Right renal cortex interstitium (tissue), 3 donors: ENCODE measurements at regions not wholly inside any gene's neighbourhood (a gene's known extent, or its start where the extent isn't known, plus 50 kb on each side); places are given as distances from the start of the nearest gene placed in this dataset.
"Not testable (repeated sequence)": the region's sequence is repeated elsewhere in the genome, so short reads cannot be mapped to it uniquely, and the experiment has no call there.

Source experiments
- DNase-seq, 3 donors: peaks; one replicate each; pipeline ENCODE4 v3.0.0-alpha.2; 2013; ENCODE audit warnings: low read depth in 3 of 3, low spot score in 2 of 3

DNA sequence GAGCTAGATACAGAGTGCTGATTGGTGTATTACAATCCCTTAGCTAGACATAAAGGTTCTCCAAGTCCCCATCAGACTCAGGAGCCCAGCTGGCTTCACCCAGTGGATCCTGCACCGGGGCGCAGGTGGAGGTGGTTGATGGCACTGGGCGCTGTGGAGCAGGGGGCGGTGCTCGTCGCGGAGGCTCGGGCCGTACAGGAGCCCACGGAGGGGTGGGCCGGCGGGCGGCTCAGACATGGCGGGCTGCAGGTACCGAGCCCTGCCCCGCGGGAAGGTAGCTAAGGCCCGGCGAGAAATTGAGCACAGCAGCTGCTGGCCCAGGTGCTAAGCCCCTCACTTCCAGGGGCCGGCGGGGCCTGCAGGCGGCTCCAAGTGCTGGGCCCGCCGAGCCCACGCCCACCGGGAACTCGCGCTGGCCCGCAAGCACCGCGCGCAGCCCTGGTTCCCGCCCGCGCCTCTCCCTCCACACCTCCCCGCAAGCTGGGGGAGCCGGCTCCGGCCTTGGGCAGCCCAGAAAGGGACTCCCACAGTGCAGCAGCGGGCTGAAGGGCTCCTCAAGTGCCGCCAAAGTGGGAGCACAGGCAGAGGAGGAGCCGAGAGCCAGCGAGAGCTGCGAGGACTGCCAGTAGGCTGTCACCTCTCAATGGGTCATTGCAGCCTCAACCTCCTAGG, 96.4 kb upstream of the MYO10 start:
- DNase-seq, result not testable (repeated sequence)

DNA sequence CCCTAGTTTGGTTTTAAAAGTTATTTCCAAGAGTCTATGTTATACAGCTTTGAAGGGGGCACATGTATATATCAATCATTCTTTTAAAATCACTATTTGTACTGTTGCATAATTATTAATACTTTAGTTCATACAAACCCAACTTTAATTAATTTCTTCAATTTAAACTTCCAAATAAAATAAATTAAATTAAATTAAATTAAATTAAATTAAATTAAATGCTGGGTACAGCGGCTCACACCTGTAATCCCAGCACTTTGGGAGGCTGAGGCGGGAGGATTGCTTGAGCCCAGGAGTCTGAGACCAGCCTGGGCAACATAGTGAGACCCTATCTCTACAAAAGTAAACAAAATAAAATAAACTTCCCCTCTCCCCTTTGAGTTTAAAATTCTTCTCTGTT, 98.9 kb upstream of the MYO10 start:
- not testable (repeated sequence) for DNase-seq

DNA sequence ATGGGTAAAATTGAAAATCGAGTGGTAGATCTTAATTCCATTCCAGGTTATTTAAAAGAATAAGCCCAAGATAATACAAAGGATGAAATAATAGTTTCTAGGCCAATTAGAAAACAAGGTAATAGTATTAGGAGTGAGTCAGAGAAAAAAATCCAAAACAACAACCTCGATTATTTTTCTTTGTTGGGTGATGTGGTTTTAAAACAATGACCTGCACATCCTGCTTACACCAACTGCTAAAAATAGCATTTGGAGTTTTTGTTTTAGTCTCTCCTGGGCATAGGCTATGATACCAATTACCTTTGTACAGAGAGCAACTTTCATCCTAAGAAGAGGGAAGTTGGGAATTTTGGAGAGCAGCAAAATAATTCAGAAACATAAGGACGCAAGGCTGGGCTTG, 101.7 kb upstream of the MYO10 start:
- DNase-seq, result no peak

DNA sequence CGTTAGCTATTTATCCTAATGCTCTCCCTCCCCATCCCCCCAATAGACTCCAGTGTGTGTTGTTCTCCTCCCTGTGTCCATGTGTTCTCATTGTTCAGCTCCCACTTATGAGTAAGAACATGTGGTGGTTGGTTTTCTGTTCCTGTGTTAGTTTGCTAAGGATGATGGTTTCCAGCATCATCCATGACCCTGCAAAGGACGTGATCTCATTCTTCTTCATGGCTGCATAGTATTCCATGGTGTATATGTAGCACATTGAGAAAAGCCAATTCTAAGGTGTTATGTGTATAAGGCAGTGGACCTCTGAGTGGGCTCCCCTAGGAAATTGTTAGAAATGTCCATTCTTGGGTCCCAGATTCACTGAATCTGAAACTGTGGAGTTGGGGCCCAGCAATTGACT, 103.1 kb upstream of the MYO10 start:
- DNase-seq, result no peak

DNA sequence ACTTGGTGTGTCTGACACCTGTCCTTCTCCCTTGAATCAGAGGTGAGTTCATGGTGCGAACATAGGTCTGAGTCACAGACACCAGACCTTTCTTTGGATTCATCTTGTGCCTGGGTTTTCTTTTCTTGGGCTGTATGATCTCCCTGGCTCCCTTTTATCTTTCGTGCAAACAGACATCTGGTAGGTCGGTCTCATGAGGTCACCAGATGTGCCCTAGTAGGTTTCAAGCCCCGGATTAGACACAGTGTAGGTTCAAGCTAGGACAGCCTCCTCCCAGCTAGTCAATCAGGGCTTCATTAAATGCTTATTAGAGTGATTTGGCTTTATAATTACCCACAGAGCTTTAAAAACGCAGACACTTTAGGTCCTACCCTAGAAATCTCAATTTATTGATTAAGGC, 106.0 kb upstream of the MYO10 start:
- DNase-seq, result no peak

DNA sequence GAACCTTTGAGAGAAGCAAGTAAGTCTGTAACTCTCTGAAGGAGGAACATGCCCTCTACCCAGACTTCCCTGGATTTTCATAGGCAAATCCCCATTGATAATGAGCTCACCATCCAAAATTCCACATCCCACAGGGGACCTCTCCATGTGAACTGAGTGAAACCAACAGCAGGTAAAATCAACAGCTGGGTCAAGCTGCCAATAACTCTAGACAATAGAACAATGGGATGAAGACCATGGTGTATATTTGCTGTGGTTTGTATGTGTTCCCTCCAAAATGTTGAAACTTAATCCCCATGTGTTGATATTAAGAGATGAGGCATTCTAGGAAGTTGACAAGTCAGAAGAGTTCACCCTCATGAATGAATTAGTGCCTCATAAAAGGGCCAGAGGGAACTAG, 110.2 kb upstream of the MYO10 start:
- no peak for DNase-seq

DNA sequence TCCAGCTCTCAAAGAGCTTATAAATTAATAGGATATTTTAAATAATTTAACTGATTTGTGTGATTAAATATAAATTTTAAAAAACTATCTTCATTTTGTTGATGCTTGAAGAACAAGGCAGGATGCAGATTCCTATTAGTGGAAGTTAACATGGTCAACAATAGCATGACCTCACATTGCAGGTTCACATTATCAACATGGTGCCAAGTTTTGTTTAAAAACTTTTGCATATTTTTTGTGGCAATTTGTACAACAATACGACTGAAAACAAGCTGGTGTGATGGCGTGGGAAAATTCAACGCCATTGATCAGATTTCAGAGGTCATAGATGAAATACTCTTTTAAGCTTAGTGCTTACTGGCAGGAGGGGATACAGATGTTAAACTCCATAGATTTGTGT, 114.1 kb upstream of the MYO10 start:
- DNase-seq, result no peak

DNA sequence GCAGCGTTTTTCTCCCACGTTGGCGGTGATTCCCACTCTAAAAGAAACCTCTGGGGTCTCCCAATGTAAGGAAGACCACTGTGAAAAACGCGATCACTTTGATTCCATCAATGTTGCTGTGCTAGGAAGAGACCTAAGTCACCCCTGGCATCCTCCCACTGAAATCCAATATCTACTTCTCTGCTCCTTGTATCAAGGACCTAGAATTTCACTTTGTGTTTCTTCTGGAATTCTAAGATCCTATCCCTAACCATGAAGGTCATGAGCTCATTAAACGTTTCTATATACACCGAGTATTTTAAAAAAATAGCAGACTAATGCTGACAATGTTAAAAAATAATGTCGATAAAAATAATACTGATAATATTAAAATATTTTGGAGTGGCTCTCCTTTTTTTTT, 118.8 kb upstream of the MYO10 start:
- no peak for DNase-seq

DNA sequence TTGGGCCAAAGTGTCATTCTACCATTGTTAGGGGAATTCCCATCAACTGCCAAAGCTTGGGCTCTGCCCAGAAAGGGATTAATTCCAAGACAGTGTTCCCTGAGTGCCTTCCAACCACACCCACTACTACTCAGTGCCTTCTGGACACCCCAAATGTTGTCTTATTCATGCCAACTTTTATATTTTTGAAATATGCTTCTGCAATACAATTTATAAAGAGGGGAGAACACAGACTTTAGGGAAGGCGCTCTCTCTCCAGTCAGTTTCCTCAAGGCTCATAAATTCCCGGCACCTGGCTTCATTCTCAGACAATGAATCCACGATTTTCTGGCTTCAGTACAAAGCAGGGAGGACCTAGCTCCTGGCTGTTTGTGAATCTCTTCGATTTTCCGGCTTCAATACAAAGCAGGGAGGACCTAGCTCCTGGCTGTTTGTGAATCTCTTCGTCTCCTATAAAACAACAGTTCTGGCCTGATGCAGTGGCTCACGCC, 120.1 kb upstream of the MYO10 start:
- no peak for DNase-seq

DNA sequence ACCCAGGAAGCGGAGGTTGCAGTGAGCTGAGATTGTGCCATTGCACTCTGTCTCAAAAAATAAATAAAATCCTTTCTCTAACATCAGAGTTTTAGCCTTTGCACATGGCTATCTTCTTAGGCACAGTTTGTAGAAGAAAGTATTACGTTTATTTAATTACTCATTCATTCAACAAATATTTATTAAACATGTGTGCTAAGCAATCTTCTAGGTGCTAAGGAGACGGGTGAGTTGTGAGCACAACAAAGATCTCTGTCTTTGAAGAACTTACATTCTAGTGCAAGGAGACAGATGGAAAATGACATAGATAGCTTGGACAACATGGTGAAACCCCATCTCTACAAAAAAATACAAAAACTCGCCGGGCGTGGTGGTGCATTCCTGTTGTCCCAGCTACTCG, 122.3 kb upstream of the MYO10 start:
- DNase-seq, result no peak

DNA sequence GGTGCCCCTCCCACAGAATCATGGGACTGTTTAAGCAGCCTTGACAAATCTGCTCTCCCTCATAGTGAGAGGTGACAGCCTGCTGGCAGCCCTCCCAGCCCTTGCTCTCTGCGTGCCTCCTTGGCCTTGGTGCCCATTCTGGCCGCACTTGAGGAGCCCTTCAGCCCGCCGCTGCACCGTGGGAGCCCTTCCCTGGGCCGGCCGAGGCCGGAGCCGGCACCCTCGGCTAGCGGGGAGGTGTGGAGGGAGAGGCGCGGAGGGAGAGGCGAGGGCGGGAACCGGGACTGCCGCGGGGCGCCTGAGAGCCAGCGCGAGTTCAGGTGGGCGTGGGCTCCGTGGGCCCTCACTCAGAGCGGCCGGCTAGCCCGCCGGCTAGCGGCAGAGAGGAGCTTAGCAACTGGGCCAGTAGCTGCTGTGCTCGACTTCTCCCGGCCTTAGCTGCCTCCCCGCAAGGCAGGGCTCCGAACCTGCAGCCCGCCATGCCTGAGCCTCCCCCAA, 125.9 kb upstream of the MYO10 start:
- no peak for DNase-seq

DNA sequence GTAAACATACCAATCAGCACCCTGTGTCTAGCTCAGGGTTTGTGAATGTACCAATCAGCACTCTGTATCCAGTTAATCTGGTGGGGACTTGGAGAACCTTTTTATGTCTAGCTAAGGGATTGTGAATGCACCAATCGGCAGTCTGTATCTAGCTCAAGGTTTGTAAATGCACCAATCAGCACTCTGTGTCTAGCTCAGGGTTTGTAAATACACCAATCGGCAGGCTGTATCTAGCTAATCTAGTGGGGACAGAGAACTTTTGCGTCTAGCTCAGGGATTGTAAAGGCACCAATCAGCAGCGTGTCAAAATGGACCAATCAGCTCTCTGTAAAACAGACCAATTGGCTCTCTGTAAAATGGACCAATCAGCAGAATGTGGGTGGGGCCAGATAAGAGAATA, 126.7 kb upstream of the MYO10 start:
- DNase-seq, result not testable (repeated sequence)

DNA sequence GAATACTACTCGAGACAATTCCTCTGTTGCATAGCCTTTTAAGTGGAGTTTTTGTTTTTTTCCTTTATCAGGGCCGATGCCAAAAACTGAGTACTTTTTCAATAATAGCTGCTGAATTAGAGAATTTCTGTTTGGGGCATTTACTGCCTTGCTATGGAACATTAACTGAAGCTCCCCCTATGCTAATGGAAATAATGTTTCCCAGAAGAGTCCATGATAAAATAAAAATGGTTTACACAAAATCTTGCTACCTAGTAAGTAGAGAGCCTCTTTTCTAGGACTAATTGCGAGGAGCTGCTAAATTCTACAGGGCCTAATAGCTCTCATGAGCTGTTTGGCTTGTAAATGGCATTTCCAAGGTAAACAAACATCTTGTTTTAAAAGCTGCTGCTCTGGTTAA, 128.2 kb upstream of the MYO10 start:
- DNase-seq, result no peak

DNA sequence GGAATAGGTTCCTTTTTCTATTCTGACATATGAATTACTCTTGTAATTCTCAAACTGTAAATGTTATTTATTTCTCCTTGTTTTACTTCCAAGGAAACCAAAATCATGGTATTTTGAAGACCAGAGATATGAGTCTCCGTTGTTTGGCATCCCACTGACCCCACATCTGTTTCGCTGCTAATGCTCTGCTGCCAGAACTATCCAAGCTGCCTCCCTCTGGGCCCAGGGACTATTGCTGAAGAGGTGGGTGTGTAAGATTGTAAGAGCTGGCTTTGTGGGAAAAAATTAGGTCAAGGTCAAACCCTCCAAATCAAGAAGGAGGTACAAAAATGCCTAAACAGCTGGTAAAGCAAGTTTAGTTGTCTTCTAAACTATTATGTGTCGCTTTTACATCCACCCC, 129.4 kb upstream of the MYO10 start:
- no peak for DNase-seq

DNA sequence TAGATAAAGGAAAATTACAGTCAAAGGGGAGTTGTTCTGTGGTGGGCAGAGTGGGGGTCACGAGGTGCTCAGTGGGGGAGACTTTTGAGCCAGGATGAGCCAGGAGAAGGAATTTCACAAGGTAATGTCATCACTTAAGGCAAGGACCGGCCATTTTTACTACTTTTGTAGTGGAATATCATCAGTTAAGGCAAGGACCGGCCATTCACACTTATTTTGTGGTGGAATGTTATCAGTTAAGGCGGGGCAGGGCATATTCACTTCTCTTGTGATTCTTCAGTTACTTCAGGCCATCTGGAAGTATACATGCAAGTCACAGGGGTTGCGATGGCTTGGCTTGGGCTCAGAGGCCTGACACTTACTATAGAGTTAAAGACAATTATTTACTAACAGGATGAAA, 129.9 kb upstream of the MYO10 start:
- not testable (repeated sequence) for DNase-seq

DNA sequence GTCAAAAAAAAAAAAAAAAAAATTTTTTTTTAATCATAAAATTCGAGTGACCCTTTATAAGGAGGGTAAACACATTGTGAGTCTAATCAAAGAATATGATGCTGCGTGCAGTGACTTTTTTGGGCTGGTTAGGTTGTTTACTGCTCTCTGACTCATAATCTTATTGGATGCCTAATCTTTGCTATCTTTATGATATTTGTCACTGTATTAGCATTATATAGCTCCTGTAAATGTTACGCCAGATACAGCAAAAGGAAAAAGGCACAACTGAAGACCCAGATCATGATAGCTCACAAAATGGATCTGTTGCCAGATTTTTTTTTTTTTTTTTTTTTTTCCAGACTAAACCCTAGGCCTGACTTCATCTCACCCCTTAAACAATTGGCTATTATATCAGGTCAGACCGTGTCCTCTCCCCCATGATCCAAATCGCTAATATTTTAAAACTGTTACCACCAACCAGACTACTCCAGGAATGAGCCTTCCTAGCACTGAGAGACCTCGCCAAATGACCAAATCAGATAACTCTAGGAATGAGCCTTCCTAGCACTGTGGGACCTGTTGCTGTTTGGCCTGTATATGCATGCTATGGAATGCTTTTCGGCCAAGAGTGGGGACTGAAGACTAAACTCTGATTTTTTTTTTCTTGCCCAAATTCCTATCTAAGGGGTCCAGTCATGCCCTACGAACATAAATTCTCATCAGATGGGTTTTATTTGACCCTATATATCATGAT, 131.7 kb upstream of the MYO10 start:
- DNase-seq, result no peak

DNA sequence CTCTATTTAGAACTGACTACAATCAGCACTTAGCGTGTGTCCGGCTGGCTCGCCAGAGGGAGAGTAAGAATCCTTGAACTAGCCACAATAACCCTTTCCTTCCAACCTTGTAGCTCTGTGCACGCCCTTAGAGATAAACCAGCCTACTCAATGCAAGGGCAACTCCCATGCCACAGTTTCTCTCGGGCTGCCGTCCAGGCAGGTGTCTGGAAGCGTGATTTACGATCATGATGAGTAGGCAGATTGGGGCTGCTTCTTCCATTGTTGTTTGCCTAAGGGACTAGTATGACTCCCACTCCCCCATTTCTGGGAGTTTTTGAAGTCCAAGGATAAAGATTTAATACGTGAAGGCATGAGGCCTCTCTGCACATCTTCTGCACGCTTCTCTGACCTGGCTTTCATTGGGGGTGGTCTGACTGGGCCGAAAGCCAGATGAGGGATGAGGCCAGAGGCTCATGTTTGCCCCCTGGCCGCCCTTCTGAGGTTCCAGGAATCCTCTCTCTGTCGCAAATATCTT, 134.0 kb upstream of the MYO10 start:
- DNase-seq, result peak in 1 of 3 donors; percentile 66

DNA sequence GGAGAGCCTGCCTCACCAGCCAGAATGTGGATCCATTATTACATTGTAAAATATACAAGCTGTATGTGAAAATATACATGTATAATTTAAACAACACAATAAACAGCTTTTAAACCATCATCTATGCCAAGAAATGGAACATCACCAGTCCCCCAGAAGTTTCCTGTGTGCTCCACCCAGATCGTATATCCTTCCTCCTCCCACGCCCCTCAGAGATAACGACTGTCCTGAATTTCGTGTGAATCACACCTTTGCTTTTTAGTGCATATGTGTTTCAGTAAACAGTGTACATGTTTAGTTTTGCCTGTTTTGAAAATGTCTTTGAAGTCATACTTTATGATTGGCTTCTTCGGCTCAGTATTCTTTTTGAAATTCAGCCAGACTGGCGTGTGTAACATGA, 134.6 kb upstream of the MYO10 start:
- no peak for DNase-seq

DNA sequence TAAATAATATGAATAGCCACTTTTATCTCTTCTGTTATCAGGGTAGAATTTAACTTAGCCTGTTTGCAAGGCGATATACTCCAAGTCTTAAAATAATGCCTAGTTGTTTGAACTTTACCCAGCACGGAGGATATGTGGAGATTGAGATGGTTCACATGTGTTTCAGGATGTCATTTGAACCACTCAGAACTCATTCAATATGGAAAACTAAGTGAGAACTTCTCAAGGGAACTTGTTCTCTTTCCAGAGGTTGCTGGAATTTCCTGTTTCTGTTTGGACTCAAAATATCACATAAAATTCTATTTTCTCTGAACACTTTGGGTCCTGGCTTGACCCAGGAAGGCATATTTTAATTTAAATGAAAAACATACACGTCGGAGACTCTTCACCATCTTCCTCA, 139.1 kb upstream of the MYO10 start:
- DNase-seq, result no peak

DNA sequence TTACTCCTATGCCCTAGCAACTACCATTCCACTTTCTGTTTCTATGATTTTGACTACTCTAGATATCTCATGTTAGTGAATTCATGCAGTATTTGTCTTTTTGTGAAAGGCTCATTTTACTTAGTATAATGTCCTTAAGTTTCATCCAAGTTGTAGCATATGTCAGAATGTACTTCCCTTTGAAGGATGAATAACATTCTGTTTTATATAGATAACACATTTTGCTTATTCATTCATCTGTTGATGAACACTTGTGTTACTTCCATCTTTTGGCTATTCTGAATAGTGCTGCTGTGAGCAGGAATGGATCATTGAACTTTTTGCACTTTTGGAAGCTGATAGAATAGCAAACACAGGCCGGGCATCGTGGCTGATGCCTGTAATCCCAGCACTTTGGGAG, 140.2 kb upstream of the MYO10 start:
- DNase-seq, result no peak

DNA sequence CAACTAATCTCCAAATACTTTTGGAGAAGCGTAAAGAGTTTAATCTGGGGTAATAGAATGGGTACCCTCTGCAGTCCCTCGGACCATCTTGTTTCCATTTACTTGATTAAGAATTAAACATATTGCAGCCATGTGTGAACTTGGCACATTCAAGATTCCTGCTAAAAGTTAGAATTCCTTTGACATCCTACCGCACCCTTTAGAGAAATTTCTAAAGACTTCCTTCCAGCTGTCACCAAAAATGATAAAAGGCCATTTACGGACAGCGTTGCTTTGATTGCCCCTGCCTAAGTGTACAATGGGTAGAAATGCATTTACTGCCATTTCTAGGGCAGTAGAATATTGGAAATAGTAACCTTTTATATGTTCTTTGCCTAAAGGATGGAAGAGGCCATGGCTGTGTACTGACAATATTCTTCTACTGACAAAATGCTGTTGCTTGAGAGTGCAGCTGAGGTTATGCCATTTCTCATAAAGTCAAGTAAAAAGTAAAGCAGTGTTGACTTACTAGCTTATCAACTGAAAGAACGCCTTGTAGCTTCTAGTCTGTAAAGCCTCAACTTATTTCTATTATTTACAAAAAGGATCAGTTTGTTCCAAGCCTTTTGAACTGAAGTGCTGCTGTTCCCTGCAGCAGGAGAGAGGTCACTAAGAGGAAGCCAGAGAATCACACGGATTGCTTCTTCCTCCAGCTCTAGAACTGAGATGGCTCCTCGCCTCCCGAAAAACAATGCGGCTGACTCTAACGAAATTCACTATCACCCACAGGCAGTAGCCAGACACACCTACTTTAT, 139.8 kb upstream of the BASP1 start:
- no peak for DNase-seq
